ENCODE measurements at regions not wholly inside any gene's neighbourhood (a gene's known extent, or its start where the extent isn't known, plus 50 kb on each side); places are given as distances from the start of the nearest gene placed in this dataset.

GRCh38 chr5:63727583-63727982 is 234.7 kb downstream of the HTR1A start:
- DNase-seq (ENCODE audit: low read depth): no peak

- DNase-seq (ENCODE audit: low read depth): no peak
These were observed 235.7 kb downstream of the HTR1A start for GRCh38 chr5:63726496-63726895.

GRCh38 chr5:63719147-63719546 is 243.1 kb downstream of the HTR1A start:
- no peak for DNase-seq (ENCODE audit: low read depth)

- DNase-seq (ENCODE audit: low read depth): no peak
These were observed 262.0 kb downstream of the HTR1A start for GRCh38 chr5:63700241-63700640.

GRCh38 chr5:63697811-63698210 is 264.4 kb downstream of the HTR1A start:
- DNase-seq (ENCODE audit: low read depth): no peak

GRCh38 chr5:63690546-63690945 is 271.7 kb downstream of the HTR1A start:
- no peak for DNase-seq (ENCODE audit: low read depth)

GRCh38 chr5:63687854-63688516 is 274.3 kb downstream of the HTR1A start:
- DNase-seq (ENCODE audit: low read depth): no peak

- DNase-seq (ENCODE audit: low read depth): no peak
These were observed 275.3 kb downstream of the HTR1A start for GRCh38 chr5:63686938-63687337.

GRCh38 chr5:63686181-63686580 is 276.1 kb downstream of the HTR1A start:
- no peak for DNase-seq (ENCODE audit: low read depth)

GRCh38 chr5:63685454-63685853 is 276.8 kb downstream of the HTR1A start:
- DNase-seq (ENCODE audit: low read depth): no peak

GRCh38 chr5:63674881-63675280 is 287.4 kb downstream of the HTR1A start:
- DNase-seq (ENCODE audit: low read depth): no peak

GRCh38 chr5:63655043-63655442 is 307.2 kb downstream of the HTR1A start:
- DNase-seq (ENCODE audit: low read depth): no peak

- DNase-seq (ENCODE audit: low read depth): no peak
These were observed 311.7 kb downstream of the HTR1A start for GRCh38 chr5:63650581-63650980.

GRCh38 chr5:63648376-63648775 is 313.9 kb downstream of the HTR1A start:
- DNase-seq (ENCODE audit: low read depth): no peak

GRCh38 chr5:63629951-63630630 is 332.2 kb downstream of the HTR1A start:
- DNase-seq (ENCODE audit: low read depth): no peak

- DNase-seq (ENCODE audit: low read depth): no peak
These were observed 348.8 kb downstream of the HTR1A start for GRCh38 chr5:63613442-63613841.

GRCh38 chr5:63603996-63604395 is 358.2 kb downstream of the HTR1A start:
- no peak for DNase-seq (ENCODE audit: low read depth)

- DNase-seq (ENCODE audit: low read depth): no peak
These were observed 359.3 kb downstream of the HTR1A start for GRCh38 chr5:63602971-63603370.

- DNase-seq (ENCODE audit: low read depth): no peak
These were observed 366.0 kb downstream of the HTR1A start for GRCh38 chr5:63596254-63596653.

GRCh38 chr5:63573380-63573779 is 388.9 kb downstream of the HTR1A start:
- no peak for DNase-seq (ENCODE audit: low read depth)

- DNase-seq (ENCODE audit: low read depth): no peak
These were observed 389.5 kb downstream of the HTR1A start for GRCh38 chr5:63572740-63573139.

GRCh38 chr5:63570752-63571151 is 391.5 kb downstream of the HTR1A start:
- no peak for DNase-seq (ENCODE audit: low read depth)

- DNase-seq (ENCODE audit: low read depth): no peak
These were observed 397.5 kb downstream of the HTR1A start for GRCh38 chr5:63564789-63565188.

All from GM04503 (cell line).